ENCODE measurements at regions not wholly inside any gene's neighbourhood (a gene's known extent, or its start where the extent isn't known, plus 50 kb on each side); places are given as distances from the start of the nearest gene placed in this dataset.

- Histone ChIP-seq H3K79me2 (ENCODE audit: insufficient read depth, low read length) (no peaks in the 10 kb centered on the region), H3K27me3 (ENCODE audit: control insufficient read depth in 2 of 2, insufficient read depth in 2 of 2, low read length in 2 of 2) (no peaks in the 10 kb centered on the region), H3K4me1 (ENCODE audit: control insufficient read depth in 1 of 2, insufficient read depth in 2 of 2, low read length in 2 of 2) (no peaks in the 10 kb centered on the region), H4K20me1 (ENCODE audit: insufficient read depth, low read length) (no peaks in the 10 kb centered on the region), H3K9me3 (replicated peaks in 1 of 2; ENCODE audit: control insufficient read depth in 1 of 2, insufficient read depth in 1 of 2, low read length in 2 of 2) (no peaks in the 10 kb centered on the region), H3K4me2 (replicated peaks; ENCODE audit: extremely low read depth, low read length, poor library complexity, severe bottlenecking) (no peak overlapping the region), H3K27ac (ENCODE audit: low read depth in 1 of 2, low read length in 2 of 2) (no peak overlapping the region), H3K36me3 (replicated peaks in 1 of 2; ENCODE audit: control insufficient read depth in 1 of 2, insufficient read depth in 2 of 2, low read length in 2 of 2) (no peaks in the 10 kb centered on the region), H3K4me3 (replicated peaks in 1 of 3; ENCODE audit: low read depth in 2 of 3, low read length in 3 of 3) (no peak overlapping the region), H2AFZ (ENCODE audit: insufficient read depth, low read depth, low read length, poor library complexity, severe bottlenecking) (no peak overlapping the region), H3K9ac (ENCODE audit: insufficient read depth, low read length, poor library complexity, severe bottlenecking) (no peak overlapping the region)
- H3K9me3 Mint-ChIP-seq = no peaks in the 10 kb centered on the region
- no peaks in the 10 kb centered on the region for H3K4me1 Mint-ChIP-seq
- no peaks in the 10 kb centered on the region for H3K36me3 Mint-ChIP-seq
- no peak for TF ChIP-seq CTCF (IDR thresholded peaks at IDR 0.05)
- H3K27ac Mint-ChIP-seq = no peak overlapping the region
- intact Hi-C loops (cut with micrococcal nuclease) = no loop called here
- no peaks in the 10 kb centered on the region for H3K27me3 Mint-ChIP-seq (ENCODE audit: low read depth in 3 of 3)
- DNase-seq = no peak
- H3K4me3 Mint-ChIP-seq = no peak overlapping the region
Observed at GRCh38 chr4:110959041-110959643, 336.3 kb upstream of the PITX2 start.

GRCh38 chr4:110961066-110961465 lies 338.2 kb upstream of the PITX2 start:
- no peak overlapping the region for H3K4me2 ChIP-seq (replicated peaks; ENCODE audit: extremely low read depth, low read length, poor library complexity, severe bottlenecking)
- Mint-ChIP-seq H3K27me3 (ENCODE audit: low read depth in 3 of 3) (no peaks in the 10 kb centered on the region), H3K9me3 (no peaks in the 10 kb centered on the region), H3K4me1 (no peaks in the 10 kb centered on the region), H3K4me3 (no peak overlapping the region), H3K27ac (no peak overlapping the region), H3K36me3 (no peaks in the 10 kb centered on the region)
- WGBS (ENCODE audit: insufficient coverage) = 83% methylated on average over 2 of the region's 3 CpGs
- no peak overlapping the region for H3K9ac ChIP-seq (ENCODE audit: insufficient read depth, low read length, poor library complexity, severe bottlenecking)
- DNase-seq = no peak
- H3K27ac ChIP-seq (ENCODE audit: low read depth in 1 of 2, low read length in 2 of 2) = no peak overlapping the region
- no peak overlapping the region for H3K4me3 ChIP-seq (replicated peaks in 1 of 3; ENCODE audit: low read depth in 2 of 3, low read length in 3 of 3)
- H2AFZ ChIP-seq (ENCODE audit: insufficient read depth, low read depth, low read length, poor library complexity, severe bottlenecking) = no peak overlapping the region
- H3K9me3 ChIP-seq (replicated peaks in 1 of 2; ENCODE audit: control insufficient read depth in 1 of 2, insufficient read depth in 1 of 2, low read length in 2 of 2) = no peaks in the 10 kb centered on the region
- intact Hi-C loops (cut with micrococcal nuclease) = no loop called here
- no peaks in the 10 kb centered on the region for H4K20me1 ChIP-seq (ENCODE audit: insufficient read depth, low read length)
- no peaks in the 10 kb centered on the region for H3K36me3 ChIP-seq (replicated peaks in 1 of 2; ENCODE audit: control insufficient read depth in 1 of 2, insufficient read depth in 2 of 2, low read length in 2 of 2)
- no peaks in the 10 kb centered on the region for H3K27me3 ChIP-seq (ENCODE audit: control insufficient read depth in 2 of 2, insufficient read depth in 2 of 2, low read length in 2 of 2)
- H3K79me2 ChIP-seq (ENCODE audit: insufficient read depth, low read length) = no peaks in the 10 kb centered on the region
- no peaks in the 10 kb centered on the region for H3K4me1 ChIP-seq (ENCODE audit: control insufficient read depth in 1 of 2, insufficient read depth in 2 of 2, low read length in 2 of 2)
- no peak for TF ChIP-seq CTCF (IDR thresholded peaks at IDR 0.05)

All from CD14-positive monocyte (primary cell).